Natural killer cell (primary cell): ENCODE measurements at regions not wholly inside any gene's neighbourhood (a gene's known extent, or its start where the extent isn't known, plus 50 kb on each side); places are given as distances from the start of the nearest gene placed in this dataset.

ENCODE experiments used
- ATAC-seq, 3 donors: fragments of 150-1000 bp in 2 of 3; fragments of 200-7000 bp in 1 of 3; cut with Tn5 transposase; 1 replicate in 1 of 3; 2 replicates in 2 of 3; pipeline ENCODE4 v1.10.0; 2021; ENCODE audit warnings: mild to moderate bottlenecking in 2 of 3, moderate library complexity in 2 of 3
- DNase-seq, 2 donors: peaks; one replicate each; pipeline versions ENCODE4 v3.0.0 to v3.0.0-alpha.2; 2013 to 2021; ENCODE audit warnings: mixed read lengths in 1 of 2
- H3K27ac ChIP-seq: one replicate; pipeline ENCODE4 v1.5.1; 2013; ENCODE audit warnings: mild to moderate bottlenecking, low read length
- H3K27me3 ChIP-seq: one replicate; pipeline ENCODE4 v1.6.1; 2013; ENCODE audit warnings: low read length; ENCODE audit not compliant: control insufficient read depth, insufficient read depth
- H3K36me3 ChIP-seq: one replicate; pipeline ENCODE4 v1.6.1; 2013; ENCODE audit warnings: low read length; ENCODE audit not compliant: control insufficient read depth, insufficient read depth
- H3K4me1 ChIP-seq: one replicate; pipeline ENCODE4 v1.6.1; 2013; ENCODE audit warnings: low read length; ENCODE audit not compliant: control insufficient read depth, insufficient read depth
- H3K4me3 ChIP-seq: one replicate; pipeline ENCODE4 v1.5.1; 2013; ENCODE audit warnings: low read length
- H3K9me3 ChIP-seq: one replicate; pipeline ENCODE4 v1.6.1; 2013; ENCODE audit warnings: low read length; ENCODE audit not compliant: control insufficient read depth, insufficient read depth
- H3K27ac Mint-ChIP-seq, 2 donors: one replicate each; pipeline ENCODE4 v1.8.0; 2022; ENCODE audit warnings: mild to moderate bottlenecking in 2 of 2, mixed read lengths in 2 of 2, moderate library complexity in 1 of 2
- H3K27me3 Mint-ChIP-seq, 2 donors: one replicate each; pipeline ENCODE4 v1.8.0; 2022; ENCODE audit warnings: low read depth in 2 of 2, mixed read lengths in 2 of 2
- H3K36me3 Mint-ChIP-seq: one replicate; pipeline ENCODE4 v1.8.0; 2022; ENCODE audit warnings: mixed read lengths
- H3K4me1 Mint-ChIP-seq, 2 donors: one replicate each; pipeline ENCODE4 v1.8.0; 2022; ENCODE audit warnings: mixed read lengths in 2 of 2
- H3K4me3 Mint-ChIP-seq: one replicate; pipeline ENCODE4 v1.8.0; 2022; ENCODE audit warnings: mild to moderate bottlenecking, moderate library complexity, mixed read lengths
- H3K9me3 Mint-ChIP-seq, 2 donors: one replicate each; pipeline ENCODE4 v1.8.0; 2022; ENCODE audit warnings: mixed read lengths in 2 of 2
- CTCF ChIP-seq: fragments of 200-600 bp; IDR thresholded peaks from one replicate; pipeline ENCODE4 v1.8.0; 2022; ENCODE audit warnings: antibody characterized with exemption
- WGBS: methylation state at CpG from one replicate; pipeline ENCODE4 v1.1.7; 2013; ENCODE audit warnings: missing lambda C conversion rate; ENCODE audit not compliant: insufficient coverage; 5-methylcytosine and 5-hydroxymethylcytosine counted together
- intact Hi-C: fragments of 100-400 bp; cut with micrococcal nuclease; formaldehyde crosslinking; loops from one replicate; pipeline ENCODE4 v1.14.2; 2022

- ATAC-seq (no peak), DNase-seq (no peak)
- Histone ChIP-seq H3K27me3 (no peaks in the 10 kb centered on the region), H3K27ac (no peak overlapping the region), H3K4me1 (no peaks in the 10 kb centered on the region), H3K36me3 (no peaks in the 10 kb centered on the region), H3K9me3 (peaks cover 5% of the 10 kb centered on the region), H3K4me3 (no peak overlapping the region)
- no peaks in the 10 kb centered on the region for H3K36me3 Mint-ChIP-seq
- no peaks in the 10 kb centered on the region for H3K4me1 Mint-ChIP-seq
- H3K27me3 Mint-ChIP-seq = no peaks in the 10 kb centered on the region
- H3K4me3 Mint-ChIP-seq = no peak overlapping the region
- intact Hi-C loops = no loop called here
- H3K27ac Mint-ChIP-seq = no peak overlapping the region
- peaks cover 7 to 8% of the 10 kb centered on the region in 2 donors for H3K9me3 Mint-ChIP-seq
- TF ChIP-seq CTCF = no peak
Measured at GRCh38 chr7:81081616-81082015, 162.8 kb upstream of the SEMA3C start.

GRCh38 chr7:81080553-81080952 lies 161.7 kb upstream of the SEMA3C start:
- Histone ChIP-seq H3K27me3 (no peaks in the 10 kb centered on the region), H3K4me3 (no peak overlapping the region), H3K36me3 (no peaks in the 10 kb centered on the region), H3K4me1 (no peaks in the 10 kb centered on the region), H3K9me3 (peaks cover 5% of the 10 kb centered on the region), H3K27ac (no peak overlapping the region)
- ATAC-seq (no peak), DNase-seq (no peak)
- no peak for TF ChIP-seq CTCF
- Mint-ChIP-seq H3K9me3 (peaks cover 9 to 11% of the 10 kb centered on the region in 2 donors), H3K27ac (no peak overlapping the region), H3K27me3 (no peaks in the 10 kb centered on the region), H3K4me1 (no peaks in the 10 kb centered on the region), H3K36me3 (no peaks in the 10 kb centered on the region), H3K4me3 (no peak overlapping the region)
- intact Hi-C loops = no loop called here
- no CpG with 5 or more reads among the region's 1 CpG for WGBS

GRCh38 chr7:81079746-81080145 lies 160.9 kb upstream of the SEMA3C start:
- H3K27me3 ChIP-seq = no peaks in the 10 kb centered on the region
- TF ChIP-seq CTCF = no peak
- Mint-ChIP-seq H3K4me3 (no peak overlapping the region), H3K36me3 (no peaks in the 10 kb centered on the region), H3K27me3 (no peaks in the 10 kb centered on the region), H3K4me1 (no peaks in the 10 kb centered on the region), H3K27ac (no peak overlapping the region), H3K9me3 (peaks cover 10 to 11% of the 10 kb centered on the region in 2 donors)
- WGBS = no CpG with 5 or more reads among the region's 1 CpG
- H3K4me3 ChIP-seq = no peak overlapping the region
- H3K27ac ChIP-seq = no peak overlapping the region
- ATAC-seq (no peak), DNase-seq (no peak)
- no peaks in the 10 kb centered on the region for H3K36me3 ChIP-seq
- intact Hi-C loops = loop anchor here (5.0 kb wide), 1 partner anchor 1113 kb away; no protein-coding TSS in a partner anchor
- no peaks in the 10 kb centered on the region for H3K4me1 ChIP-seq
- peaks cover 5% of the 10 kb centered on the region for H3K9me3 ChIP-seq

- Mint-ChIP-seq H3K36me3 (no peaks in the 10 kb centered on the region), H3K9me3 (peaks cover 9 to 10% of the 10 kb centered on the region in 2 donors), H3K27me3 (no peaks in the 10 kb centered on the region), H3K4me3 (no peak overlapping the region), H3K4me1 (no peaks in the 10 kb centered on the region), H3K27ac (no peak overlapping the region)
- Histone ChIP-seq H3K27ac (no peak overlapping the region), H3K4me3 (no peak overlapping the region), H3K4me1 (no peaks in the 10 kb centered on the region), H3K27me3 (no peaks in the 10 kb centered on the region), H3K9me3 (peaks cover 5% of the 10 kb centered on the region), H3K36me3 (no peaks in the 10 kb centered on the region)
- no peak for DNase-seq
- no peak for ATAC-seq
- 83% methylated on average over 2 of the region's 2 CpGs for WGBS
- intact Hi-C loops = loop anchor here (5.0 kb wide), 1 partner anchor 1117 kb away; no protein-coding TSS in a partner anchor
- no peak for TF ChIP-seq CTCF
Measured at GRCh38 chr7:81075150-81075549, 156.3 kb upstream of the SEMA3C start.
